ENCODE measurements at regions not wholly inside any gene's neighbourhood (a gene's known extent, or its start where the extent isn't known, plus 50 kb on each side); places are given as distances from the start of the nearest gene placed in this dataset.

DNA sequence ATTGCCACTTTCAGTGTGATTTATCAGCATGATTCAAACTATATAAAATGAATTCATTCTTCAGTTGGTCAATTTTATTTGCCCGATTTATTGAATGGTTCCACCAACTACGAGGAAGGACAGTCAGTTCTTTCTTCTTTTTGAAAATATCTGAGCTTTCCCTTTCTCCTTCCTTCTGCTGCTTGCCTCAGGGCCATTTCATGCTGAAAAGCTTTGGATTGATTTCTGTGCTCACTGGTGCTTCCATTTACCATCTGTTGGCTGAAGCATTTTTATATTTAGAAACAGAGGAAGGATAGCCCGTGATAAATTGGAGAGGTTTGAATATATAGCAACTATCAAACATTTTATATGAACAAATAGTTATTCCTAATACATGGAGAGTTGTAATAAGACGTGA is 68.9 kb upstream of the ADAMTS5 start (continued):
- TF ChIP-seq, protein P1, sequence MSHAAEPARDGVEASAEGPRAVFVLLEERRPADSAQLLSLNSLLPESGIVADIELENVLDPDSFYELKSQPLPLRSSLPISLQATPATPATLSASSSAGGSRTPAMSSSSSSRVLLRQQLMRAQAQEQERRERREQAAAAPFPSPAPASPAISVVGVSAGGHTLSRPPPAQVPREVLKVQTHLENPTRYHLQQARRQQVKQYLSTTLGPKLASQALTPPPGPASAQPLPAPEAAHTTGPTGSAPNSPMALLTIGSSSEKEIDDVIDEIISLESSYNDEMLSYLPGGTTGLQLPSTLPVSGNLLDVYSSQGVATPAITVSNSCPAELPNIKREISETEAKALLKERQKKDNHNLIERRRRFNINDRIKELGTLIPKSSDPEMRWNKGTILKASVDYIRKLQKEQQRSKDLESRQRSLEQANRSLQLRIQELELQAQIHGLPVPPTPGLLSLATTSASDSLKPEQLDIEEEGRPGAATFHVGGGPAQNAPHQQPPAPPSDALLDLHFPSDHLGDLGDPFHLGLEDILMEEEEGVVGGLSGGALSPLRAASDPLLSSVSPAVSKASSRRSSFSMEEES (CRISPR knock-in tag; IDR thresholded peaks at IDR 0.05), result no peak
- no peak for TF ChIP-seq SREBF2 (CRISPR knock-in tag; IDR thresholded peaks at IDR 0.05)
- no peak for TF ChIP-seq PHF20 (IDR thresholded peaks at IDR 0.05; ENCODE audit: partially characterized antibody)
- TF ChIP-seq SNRNP70 (optimal IDR thresholded peaks at IDR 0.05; ENCODE audit: low read depth, low read length), result no peak
- no peak for TF ChIP-seq CBX3 (IDR thresholded peaks at IDR 0.05; ENCODE audit: borderline replicate concordance in 1 of 2, low read length in 2 of 2)

DNA sequence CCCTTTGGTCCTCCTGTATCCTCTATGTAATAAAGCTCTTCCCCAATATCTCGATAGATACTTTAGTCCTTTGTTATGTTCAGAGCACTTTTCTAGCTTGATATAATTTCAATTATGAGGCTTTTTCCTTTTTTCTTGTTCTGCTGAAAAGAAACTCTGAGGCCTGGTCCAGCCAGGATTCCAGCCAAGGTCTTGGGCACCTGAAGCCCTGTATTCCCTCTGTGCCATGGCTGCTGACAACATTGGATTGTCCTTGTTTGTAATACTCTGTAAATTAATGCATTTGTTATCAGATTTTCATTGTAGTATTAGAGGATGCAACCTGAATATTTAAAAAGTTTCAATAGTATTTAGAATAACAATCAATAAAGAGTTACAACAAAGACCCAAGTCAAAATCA is 67.9 kb upstream of the ADAMTS5 start:
- FAIRE-seq, result no peak
- in situ Hi-C loops (cut with MboI), result no loop called here
- DNase-seq (ENCODE audit: extremely low read depth in 1 of 4, low spot score in 3 of 4), result no peak
- Histone ChIP-seq H3K27me3 (ENCODE audit: control insufficient read depth in 2 of 2, insufficient read depth in 2 of 2, low read length in 2 of 2) (no peaks in the 10 kb centered on the region), H3K4me2 (ENCODE audit: insufficient read depth, low read length) (no peak overlapping the region), H3K9me1 (ENCODE audit: control insufficient read depth, insufficient read depth, low read length) (no peaks in the 10 kb centered on the region), H3K36me3 (ENCODE audit: control insufficient read depth, insufficient read depth, low read length) (no peaks in the 10 kb centered on the region), H3K4me1 (replicated peaks in 1 of 2; ENCODE audit: control insufficient read depth in 2 of 2, insufficient read depth in 2 of 2, low read length in 2 of 2) (no peaks in the 10 kb centered on the region), H3K27ac (ENCODE audit: extremely low read depth, low read depth, low read length) (no peak overlapping the region), H2AFZ (ENCODE audit: low read depth, low read length) (no peak overlapping the region), H3K9me3 (replicated peaks; ENCODE audit: control insufficient read depth, insufficient read depth, low read depth, low read length) (no peaks in the 10 kb centered on the region), H4K20me1 (replicated peaks; ENCODE audit: control insufficient read depth, insufficient read depth, low read length) (no peaks in the 10 kb centered on the region), H3K4me3 (no peak overlapping the region), H3K79me2 (ENCODE audit: control insufficient read depth, insufficient read depth, low read length) (no peaks in the 10 kb centered on the region), H3K9ac (ENCODE audit: insufficient read depth in 1 of 2, low read depth in 2 of 2, low read length in 2 of 2) (no peak overlapping the region)
- CTCF ChIA-PET (ENCODE audit: low intra/inter-chr PET ratio), result no interaction called here
- POLR2A ChIA-PET, result no interaction called here
- intact Hi-C loops (cut with micrococcal nuclease), result no loop called here
- ATAC-seq, result no peak
- WGBS (ENCODE audit: insufficient coverage, low coverage, missing lambda C conversion rate), result 5% methylated on average over 1 of the region's 1 CpG
- no TSS peak for BruUV-seq (replicated peaks)
- TF ChIP-seq YY1 (IDR thresholded peaks at IDR 0.05; ENCODE audit: borderline replicate concordance in 1 of 3, control insufficient read depth in 1 of 3, extremely low read depth in 1 of 3, insufficient read depth in 3 of 3, insufficient read length in 1 of 3, insufficient replicate concordance in 2 of 3, low read depth in 1 of 3, low read length in 2 of 3) (no peak), ZNF695 (CRISPR knock-in tag; IDR thresholded peaks at IDR 0.05) (no peak), HNRNPL (IDR thresholded peaks at IDR 0.05; ENCODE audit: low read depth, low read length) (no peak), DACH1 (IDR thresholded peaks at IDR 0.05; ENCODE audit: partially characterized antibody) (no peak), NCOA1 (IDR thresholded peaks at IDR 0.05; ENCODE audit: low read depth) (no peak), GTF2F1 (IDR thresholded peaks at IDR 0.05; ENCODE audit: low read depth, low read length) (no peak), KDM5B (IDR thresholded peaks at IDR 0.05; ENCODE audit: insufficient replicate concordance, low read depth, low read length) (no peak), TEAD1 (CRISPR knock-in tag; IDR thresholded peaks at IDR 0.05) (no peak)
- TF ChIP-seq, protein P2, sequence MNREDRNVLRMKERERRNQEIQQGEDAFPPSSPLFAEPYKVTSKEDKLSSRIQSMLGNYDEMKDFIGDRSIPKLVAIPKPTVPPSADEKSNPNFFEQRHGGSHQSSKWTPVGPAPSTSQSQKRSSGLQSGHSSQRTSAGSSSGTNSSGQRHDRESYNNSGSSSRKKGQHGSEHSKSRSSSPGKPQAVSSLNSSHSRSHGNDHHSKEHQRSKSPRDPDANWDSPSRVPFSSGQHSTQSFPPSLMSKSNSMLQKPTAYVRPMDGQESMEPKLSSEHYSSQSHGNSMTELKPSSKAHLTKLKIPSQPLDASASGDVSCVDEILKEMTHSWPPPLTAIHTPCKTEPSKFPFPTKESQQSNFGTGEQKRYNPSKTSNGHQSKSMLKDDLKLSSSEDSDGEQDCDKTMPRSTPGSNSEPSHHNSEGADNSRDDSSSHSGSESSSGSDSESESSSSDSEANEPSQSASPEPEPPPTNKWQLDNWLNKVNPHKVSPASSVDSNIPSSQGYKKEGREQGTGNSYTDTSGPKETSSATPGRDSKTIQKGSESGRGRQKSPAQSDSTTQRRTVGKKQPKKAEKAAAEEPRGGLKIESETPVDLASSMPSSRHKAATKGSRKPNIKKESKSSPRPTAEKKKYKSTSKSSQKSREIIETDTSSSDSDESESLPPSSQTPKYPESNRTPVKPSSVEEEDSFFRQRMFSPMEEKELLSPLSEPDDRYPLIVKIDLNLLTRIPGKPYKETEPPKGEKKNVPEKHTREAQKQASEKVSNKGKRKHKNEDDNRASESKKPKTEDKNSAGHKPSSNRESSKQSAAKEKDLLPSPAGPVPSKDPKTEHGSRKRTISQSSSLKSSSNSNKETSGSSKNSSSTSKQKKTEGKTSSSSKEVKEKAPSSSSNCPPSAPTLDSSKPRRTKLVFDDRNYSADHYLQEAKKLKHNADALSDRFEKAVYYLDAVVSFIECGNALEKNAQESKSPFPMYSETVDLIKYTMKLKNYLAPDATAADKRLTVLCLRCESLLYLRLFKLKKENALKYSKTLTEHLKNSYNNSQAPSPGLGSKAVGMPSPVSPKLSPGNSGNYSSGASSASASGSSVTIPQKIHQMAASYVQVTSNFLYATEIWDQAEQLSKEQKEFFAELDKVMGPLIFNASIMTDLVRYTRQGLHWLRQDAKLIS (CRISPR knock-in tag; IDR thresholded peaks at IDR 0.05), result no peak
- TF ChIP-seq, protein P3, sequence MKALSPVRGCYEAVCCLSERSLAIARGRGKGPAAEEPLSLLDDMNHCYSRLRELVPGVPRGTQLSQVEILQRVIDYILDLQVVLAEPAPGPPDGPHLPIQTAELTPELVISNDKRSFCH (CRISPR knock-in tag; IDR thresholded peaks at IDR 0.05), result no peak
- TF ChIP-seq, protein P3 (tag; IDR thresholded peaks at IDR 0.05), result no peak
